Fibroblast of lung (primary cell): ENCODE measurements at regions not wholly inside any gene's neighbourhood (a gene's known extent, or its start where the extent isn't known, plus 50 kb on each side); places are given as distances from the start of the nearest gene placed in this dataset.
A peak's percentile ranks its signal among the peaks of the same experiment; 100 is the strongest.

ENCODE experiments used
- DNase-seq, 2 donors: peaks; one replicate each; pipeline versions ENCODE4 v3.0.0 to v3.0.0-alpha.2; 2010; ENCODE audit warnings: low read depth in 2 of 2
- H2AFZ ChIP-seq: 2 replicates; pipeline ENCODE4 v1.5.1; 2012; ENCODE audit warnings: low read length, control low read depth, inconsistent platforms
- H3K27ac ChIP-seq: 2 replicates; pipeline ENCODE4 v1.5.1; 2011; ENCODE audit warnings: low read length, control low read depth; ENCODE audit not compliant: insufficient read depth
- H3K27me3 ChIP-seq: 2 replicates; pipeline ENCODE4 v1.5.1; 2011; ENCODE audit warnings: mild to moderate bottlenecking, low read length; ENCODE audit not compliant: control insufficient read depth, insufficient read depth
- H3K36me3 ChIP-seq: 2 replicates; pipeline ENCODE4 v1.5.1; 2011; ENCODE audit warnings: low read length; ENCODE audit not compliant: control insufficient read depth, insufficient read depth
- H3K4me1 ChIP-seq: 2 replicates; pipeline ENCODE4 v1.5.1; 2011; ENCODE audit warnings: low read length; ENCODE audit not compliant: control insufficient read depth, insufficient read depth; ENCODE audit errors: extremely low read depth
- H3K4me2 ChIP-seq: 2 replicates; pipeline ENCODE4 v1.5.1; 2011; ENCODE audit warnings: low read length, control low read depth; ENCODE audit not compliant: insufficient read depth; ENCODE audit errors: extremely low read depth
- H3K4me3 ChIP-seq, 4 experiments: fragments of 200-600 bp in 1 of 4; sonication (generic) in 1 of 4; replicated peaks in 1 of 4; 2 replicates each; pipeline ENCODE4 v1.5.1; 2011 to 2016; ENCODE audit warnings: low read length in 4 of 4, low read depth in 3 of 4, mild to moderate bottlenecking in 3 of 4, control low read depth in 2 of 4, inconsistent platforms in 1 of 4, mixed read lengths in 1 of 4; ENCODE audit not compliant: insufficient read depth in 1 of 4; ENCODE audit errors: control extremely low read depth in 1 of 4
- H3K79me2 ChIP-seq: 2 replicates; pipeline ENCODE4 v1.5.1; 2012; ENCODE audit warnings: mild to moderate bottlenecking, low read length, inconsistent platforms; ENCODE audit not compliant: control insufficient read depth, insufficient read depth
- H3K9ac ChIP-seq: 2 replicates; pipeline ENCODE4 v1.5.1; 2011; ENCODE audit warnings: mild to moderate bottlenecking, low read length, control low read depth; ENCODE audit not compliant: insufficient read depth
- H3K9me3 ChIP-seq: 2 replicates; pipeline ENCODE4 v1.5.1; 2012; ENCODE audit warnings: low read depth, low read length; ENCODE audit not compliant: control insufficient read depth, insufficient read depth
- H4K20me1 ChIP-seq: 2 replicates; pipeline ENCODE4 v1.5.1; 2011; ENCODE audit warnings: low read length; ENCODE audit not compliant: control insufficient read depth, insufficient read depth; ENCODE audit errors: extremely low read depth
- CTCF ChIP-seq, 2 donors: IDR thresholded peaks in 1 of 2; conservative IDR thresholded peaks in 1 of 2; 1 replicate in 1 of 2; 2 replicates in 1 of 2; pipeline ENCODE4 v1.5.1; 2011 to 2012; ENCODE audit warnings: low read length in 2 of 2, control low read depth in 1 of 2, inconsistent platforms in 1 of 2, low read depth in 1 of 2, mild to moderate bottlenecking in 1 of 2
- EZH2 ChIP-seq: IDR thresholded peaks from 2 replicates; pipeline ENCODE4 v1.5.1; 2012; ENCODE audit warnings: low read length, control low read depth, mild to moderate bottlenecking; ENCODE audit errors: missing control alignments

GRCh38 chr2:215654148-215654819 lies 218.4 kb upstream of the FN1 start:
- no peak overlapping the region for H2AFZ ChIP-seq
- peaks cover 27% of the 10 kb centered on the region for H3K4me1 ChIP-seq
- no peaks in the 10 kb centered on the region for H3K79me2 ChIP-seq
- peak; percentile 76 to 82 for DNase-seq
- H3K4me3 ChIP-seq: no peak overlapping the region
- TF ChIP-seq EZH2: no peak
- peak overlapping the region; percentile 72 for H3K4me2 ChIP-seq
- no peaks in the 10 kb centered on the region for H4K20me1 ChIP-seq
- no peak overlapping the region for H3K9ac ChIP-seq
- H3K36me3 ChIP-seq: no peaks in the 10 kb centered on the region
- H3K27ac ChIP-seq: peak overlapping the region; percentile 50
- H3K27me3 ChIP-seq: no peaks in the 10 kb centered on the region
- H3K9me3 ChIP-seq: no peaks in the 10 kb centered on the region

GRCh38 chr2:215653344-215654030 lies 217.6 kb upstream of the FN1 start:
- no peaks in the 10 kb centered on the region for H3K9me3 ChIP-seq
- H3K4me1 ChIP-seq: peaks cover 22% of the 10 kb centered on the region
- no peaks in the 10 kb centered on the region for H3K27me3 ChIP-seq
- peak; percentile 67 to 77 for DNase-seq
- peak overlapping the region; percentile 50 for H3K27ac ChIP-seq
- no peaks in the 10 kb centered on the region for H3K36me3 ChIP-seq
- no peak overlapping the region for H3K4me2 ChIP-seq
- H3K79me2 ChIP-seq: no peaks in the 10 kb centered on the region
- no peak overlapping the region for H3K4me3 ChIP-seq
- no peak overlapping the region for H3K9ac ChIP-seq
- no peaks in the 10 kb centered on the region for H4K20me1 ChIP-seq
- TF ChIP-seq EZH2 (no peak), CTCF (conservative IDR thresholded peaks at IDR 0.05 in 1 of 2, IDR thresholded peaks at IDR 0.05 in 1 of 2; ENCODE audit: low read depth in 1 of 2, low read length in 2 of 2) (no peak)
- no peak overlapping the region for H2AFZ ChIP-seq

- Histone ChIP-seq H4K20me1 (no peaks in the 10 kb centered on the region), H2AFZ (no peak overlapping the region), H3K79me2 (no peaks in the 10 kb centered on the region), H3K27ac (peak overlapping the region; percentile 71), H3K4me2 (peak overlapping the region; percentile 2), H3K9me3 (no peaks in the 10 kb centered on the region), H3K27me3 (no peaks in the 10 kb centered on the region), H3K4me3 (no peak overlapping the region), H3K4me1 (peaks cover 19% of the 10 kb centered on the region), H3K36me3 (no peaks in the 10 kb centered on the region), H3K9ac (no peak overlapping the region)
- no peak for TF ChIP-seq EZH2
- TF ChIP-seq CTCF (conservative IDR thresholded peaks at IDR 0.05 in 1 of 2, IDR thresholded peaks at IDR 0.05 in 1 of 2; ENCODE audit: low read depth in 1 of 2, low read length in 2 of 2): no peak
- DNase-seq: peak; percentile 90 to 95
Observed at GRCh38 chr2:215652388-215652787, 216.5 kb upstream of the FN1 start.
